K562 (cell line): ENCODE measurements at regions not wholly inside any gene's neighbourhood (a gene's known extent, or its start where the extent isn't known, plus 50 kb on each side); places are given as distances from the start of the nearest gene placed in this dataset.

Experiments
- ARNT ChIP-seq, 2 experiments: fragments of 450-650 bp; IDR thresholded peaks; 2 replicates each; pipeline ENCODE4 v1.6.1; 2016; ENCODE audit warnings: mild to moderate bottlenecking in 1 of 2
- CEBPZ ChIP-seq: fragments of 150-350 bp; IDR thresholded peaks from 2 replicates; pipeline ENCODE4 v1.6.1; 2014; ENCODE audit warnings: low read depth, mild to moderate bottlenecking, low read length, borderline replicate concordance
- CTCF ChIP-seq, 3 experiments: IDR thresholded peaks in 2 of 3; conservative IDR thresholded peaks in 1 of 3; 2 replicates each; pipeline ENCODE4 v1.5.1; 2011 to 2012; ENCODE audit warnings: low read length in 3 of 3, mild to moderate bottlenecking in 3 of 3, control low read depth in 2 of 3, improper control_type of control experiment in 1 of 3, inconsistent platforms in 1 of 3, low read depth in 1 of 3, mixed read lengths in 1 of 3, moderate library complexity in 1 of 3; ENCODE audit not compliant: insufficient read depth in 2 of 3
- EGR1 ChIP-seq: fragments of 450-650 bp; conservative IDR thresholded peaks from 2 replicates; pipeline ENCODE4 v1.6.1; 2017; ENCODE audit warnings: mild to moderate bottlenecking
- HLTF ChIP-seq: fragments of 450-650 bp; IDR thresholded peaks from 2 replicates; pipeline ENCODE4 v1.6.1; 2016
- MAZ ChIP-seq, 2 experiments: fragments of 450-650 bp in 1 of 2; sonication (generic) in 1 of 2; formaldehyde crosslinking; IDR thresholded peaks in 1 of 2; conservative IDR thresholded peaks in 1 of 2; 2 replicates each; pipeline versions ENCODE4 v1.4.0 to v1.5.0; 2020; ENCODE audit warnings: mild to moderate bottlenecking in 1 of 2, missing genetic modification reagents in 1 of 2
- MYC ChIP-seq, 2 experiments: fragments of 250-450 bp in 1 of 2; sonication (Bioruptor Pico) in 1 of 2; IDR thresholded peaks; 2 replicates each; pipeline versions ENCODE4 v1.5.1 to v1.6.1; 2012 to 2021; ENCODE audit warnings: low read depth in 2 of 2, borderline replicate concordance in 1 of 2, improper control_type of control experiment in 1 of 2, low read length in 1 of 2, mild to moderate bottlenecking in 1 of 2, moderate library complexity in 1 of 2
- PREB ChIP-seq: sonication (generic); formaldehyde crosslinking; IDR thresholded peaks from 2 replicates; pipeline ENCODE4 v1.8.1; 2023; ENCODE audit warnings: mild to moderate bottlenecking, missing genetic modification reagents
- TAF1 ChIP-seq: IDR thresholded peaks from 2 replicates; pipeline ENCODE4 v1.6.1; 2011; ENCODE audit warnings: mild to moderate bottlenecking, low read length, moderate library complexity; ENCODE audit not compliant: insufficient read depth, control insufficient read depth, severe bottlenecking; ENCODE audit errors: extremely low read depth
- ZBTB17 ChIP-seq: fragments of 450-650 bp; formaldehyde crosslinking; IDR thresholded peaks from 2 replicates; pipeline ENCODE4 v1.4.0; 2020; ENCODE audit warnings: mild to moderate bottlenecking
- ZNF696 ChIP-seq: fragments of 250-450 bp; sonication (Bioruptor Pico); conservative IDR thresholded peaks from 2 replicates; pipeline ENCODE4 v1.4.0; 2020; ENCODE audit warnings: mild to moderate bottlenecking, moderate library complexity
- TF ChIP-seq, protein P1 (sequence below): fragments of 250-450 bp; sonication (Bioruptor Pico); IDR thresholded peaks from 2 replicates; pipeline ENCODE4 v1.9.0; 2021; ENCODE audit warnings: mild to moderate bottlenecking, inconsistent platforms

GRCh38 chr6:169343886-169344749 lies 90.5 kb upstream of the THBS2 start:
- TF ChIP-seq CEBPZ (no peak), TAF1 (no peak), MAZ (CRISPR knock-in tag; conservative IDR thresholded peaks at IDR 0.05 in 1 of 2, IDR thresholded peaks at IDR 0.05 in 1 of 2) (no peak), CTCF (IDR thresholded peaks at IDR 0.05 in 2 of 3, conservative IDR thresholded peaks at IDR 0.05 in 1 of 3; ENCODE audit: insufficient read depth in 2 of 3, low read depth in 1 of 3, low read length in 3 of 3) (no peak), EGR1 (no peak), ARNT (IDR thresholded peaks at IDR 0.05) (no peak), ZNF696 (CRISPR knock-in tag) (no peak), HLTF (no peak), ZBTB17 (CRISPR knock-in tag) (no peak), MYC (IDR thresholded peaks at IDR 0.05; ENCODE audit: low read depth, low read length) (no peak), MYC (CRISPR knock-in tag; IDR thresholded peaks at IDR 0.05; ENCODE audit: borderline replicate concordance, low read depth) (no peak), PREB (no peak)
- TF ChIP-seq, protein P1, sequence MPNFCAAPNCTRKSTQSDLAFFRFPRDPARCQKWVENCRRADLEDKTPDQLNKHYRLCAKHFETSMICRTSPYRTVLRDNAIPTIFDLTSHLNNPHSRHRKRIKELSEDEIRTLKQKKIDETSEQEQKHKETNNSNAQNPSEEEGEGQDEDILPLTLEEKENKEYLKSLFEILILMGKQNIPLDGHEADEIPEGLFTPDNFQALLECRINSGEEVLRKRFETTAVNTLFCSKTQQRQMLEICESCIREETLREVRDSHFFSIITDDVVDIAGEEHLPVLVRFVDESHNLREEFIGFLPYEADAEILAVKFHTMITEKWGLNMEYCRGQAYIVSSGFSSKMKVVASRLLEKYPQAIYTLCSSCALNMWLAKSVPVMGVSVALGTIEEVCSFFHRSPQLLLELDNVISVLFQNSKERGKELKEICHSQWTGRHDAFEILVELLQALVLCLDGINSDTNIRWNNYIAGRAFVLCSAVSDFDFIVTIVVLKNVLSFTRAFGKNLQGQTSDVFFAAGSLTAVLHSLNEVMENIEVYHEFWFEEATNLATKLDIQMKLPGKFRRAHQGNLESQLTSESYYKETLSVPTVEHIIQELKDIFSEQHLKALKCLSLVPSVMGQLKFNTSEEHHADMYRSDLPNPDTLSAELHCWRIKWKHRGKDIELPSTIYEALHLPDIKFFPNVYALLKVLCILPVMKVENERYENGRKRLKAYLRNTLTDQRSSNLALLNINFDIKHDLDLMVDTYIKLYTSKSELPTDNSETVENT (CRISPR knock-in tag): no peak
